ENCODE measurements at regions not wholly inside any gene's neighbourhood (a gene's known extent, or its start where the extent isn't known, plus 50 kb on each side); places are given as distances from the start of the nearest gene placed in this dataset.

DNA sequence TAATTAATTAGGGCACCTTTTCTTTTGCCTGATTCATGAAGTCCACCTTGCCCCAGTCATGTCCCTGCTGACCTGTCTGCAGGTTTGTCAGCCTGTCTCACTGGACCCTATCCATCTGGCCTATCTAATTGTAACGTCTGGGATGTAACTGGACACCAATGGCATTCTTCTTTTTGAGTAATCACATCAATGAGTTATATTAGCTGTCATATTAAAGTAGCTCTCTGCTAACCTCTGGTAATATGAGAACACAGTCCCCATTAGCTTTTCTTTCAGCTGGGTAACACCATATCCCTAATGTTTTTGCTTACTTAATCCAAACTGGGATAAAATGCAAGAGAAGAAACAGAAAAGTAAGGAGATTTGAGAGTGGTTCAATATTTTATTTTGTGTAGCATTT lies 166.2 kb upstream of the VEPH1 start:
- TF ChIP-seq POLR2AphosphoS5 (IDR thresholded peaks at IDR 0.05): no peak
- no peak for TF ChIP-seq CTCF (IDR thresholded peaks at IDR 0.05 in 8 of 11, conservative IDR thresholded peaks at IDR 0.05 in 3 of 11)
- no peak for TF ChIP-seq POLR2A (IDR thresholded peaks at IDR 0.05)
